NB4 (cell line): ENCODE measurements at regions not wholly inside any gene's neighbourhood (a gene's known extent, or its start where the extent isn't known, plus 50 kb on each side); places are given as distances from the start of the nearest gene placed in this dataset.

Source experiments
- CTCF ChIP-seq: IDR thresholded peaks from one replicate; pipeline ENCODE4 v1.5.1; 2012; ENCODE audit warnings: low read depth, low read length
- POLR2A ChIP-seq: IDR thresholded peaks from 2 replicates; pipeline ENCODE4 v1.6.1; 2011; ENCODE audit warnings: mild to moderate bottlenecking; ENCODE audit not compliant: insufficient read length; ENCODE audit errors: extremely low read depth

GRCh38 chr11:27183672-27184457 is 143.2 kb downstream of the BBOX1 start:
- peak; percentile 65 for TF ChIP-seq CTCF
- TF ChIP-seq POLR2A = no peak
